ENCODE measurements at regions not wholly inside any gene's neighbourhood (a gene's known extent, or its start where the extent isn't known, plus 50 kb on each side); places are given as distances from the start of the nearest gene placed in this dataset.

DNA sequence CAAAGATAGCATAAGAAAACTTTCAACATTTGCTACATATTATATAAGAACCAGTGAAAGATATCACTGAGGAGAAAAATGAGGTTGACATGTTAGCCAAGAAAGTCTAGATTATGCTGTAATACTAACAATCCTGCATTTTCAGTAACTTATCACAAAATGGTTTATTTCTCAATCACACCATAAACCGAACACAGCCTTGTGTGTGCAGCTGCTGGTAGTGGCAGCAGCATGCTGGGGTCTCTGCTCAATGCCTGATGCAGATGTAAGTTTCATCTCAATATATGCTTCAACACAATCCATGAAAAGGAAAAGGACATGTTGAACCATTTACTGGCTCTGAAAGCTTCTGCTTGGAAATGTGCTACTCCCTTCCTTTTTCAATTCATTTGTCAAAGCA, 376.3 kb downstream of the GPD2 start:
- TF ChIP-seq CTCF (IDR thresholded peaks at IDR 0.05; ENCODE audit: insufficient read depth, low read depth, low read length), result no peak
- TF ChIP-seq EZH2 (IDR thresholded peaks at IDR 0.05; ENCODE audit: insufficient read depth, low read length), result no peak

Measured in astrocyte (in vitro differentiated cells and primary cell).